ENCODE measurements at regions not wholly inside any gene's neighbourhood (a gene's known extent, or its start where the extent isn't known, plus 50 kb on each side); places are given as distances from the start of the nearest gene placed in this dataset.

DNA sequence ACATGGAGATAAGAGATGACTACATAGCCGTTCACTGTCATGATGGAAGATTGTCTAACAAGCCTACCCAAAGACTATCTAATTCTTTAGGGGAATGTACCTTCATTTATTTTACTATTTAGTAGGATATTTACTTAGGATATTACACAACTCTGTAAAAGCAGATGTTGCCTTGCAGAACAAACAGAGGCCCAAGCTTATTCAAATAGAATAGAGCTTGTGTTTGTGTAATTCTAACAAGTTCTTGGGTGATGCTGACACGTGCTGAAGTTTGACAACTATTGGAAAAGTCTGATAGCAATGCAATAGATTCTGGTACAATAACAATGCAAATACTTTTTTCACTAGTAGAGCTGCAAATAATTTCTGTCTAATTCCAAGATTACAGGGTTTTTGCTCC lies 447.6 kb downstream of the TOX3 start:
- Mint-ChIP-seq H3K36me3 (peaks cover 0 to 4% (median 0%) of the 10 kb centered on the region in 3 donors), H3K27ac (no peak overlapping the region), H3K9me3 (peaks cover 0 to 29% (median 4%) of the 10 kb centered on the region in 6 donors), H3K4me3 (no peak overlapping the region), H3K4me1 (no peaks in the 10 kb centered on the region), H3K27me3 (ENCODE audit: low read depth in 3 of 3) (peaks cover 0 to 2% (median 0%) of the 10 kb centered on the region in 3 donors)
- no peak for DNase-seq

DNA sequence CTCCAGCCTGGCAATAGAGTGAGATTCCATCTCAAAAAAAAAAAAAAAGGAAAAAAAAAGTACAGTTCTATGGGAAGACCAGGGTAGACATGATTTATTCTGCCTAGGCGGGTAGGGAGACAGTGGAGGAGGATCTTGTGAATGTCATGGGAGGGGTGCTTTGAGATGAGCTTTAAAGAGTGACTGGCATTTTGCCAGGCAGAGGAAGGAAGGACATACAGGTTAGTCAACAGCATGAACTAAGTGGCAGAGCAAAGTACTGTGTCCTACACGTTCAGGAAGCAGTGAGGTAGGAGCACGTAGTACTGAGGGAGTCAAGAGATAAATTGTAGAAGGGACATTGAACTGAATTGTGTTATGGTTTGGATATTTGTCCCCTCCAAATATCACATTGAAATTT lies 451.5 kb downstream of the TOX3 start:
- Mint-ChIP-seq H3K36me3 (no peaks in the 10 kb centered on the region), H3K27ac (no peak overlapping the region), H3K4me1 (no peaks in the 10 kb centered on the region), H3K9me3 (peaks cover 0 to 25% (median 5%) of the 10 kb centered on the region in 6 donors), H3K4me3 (no peak overlapping the region), H3K27me3 (ENCODE audit: low read depth in 3 of 3) (no peaks in the 10 kb centered on the region)
- DNase-seq = no peak

DNA sequence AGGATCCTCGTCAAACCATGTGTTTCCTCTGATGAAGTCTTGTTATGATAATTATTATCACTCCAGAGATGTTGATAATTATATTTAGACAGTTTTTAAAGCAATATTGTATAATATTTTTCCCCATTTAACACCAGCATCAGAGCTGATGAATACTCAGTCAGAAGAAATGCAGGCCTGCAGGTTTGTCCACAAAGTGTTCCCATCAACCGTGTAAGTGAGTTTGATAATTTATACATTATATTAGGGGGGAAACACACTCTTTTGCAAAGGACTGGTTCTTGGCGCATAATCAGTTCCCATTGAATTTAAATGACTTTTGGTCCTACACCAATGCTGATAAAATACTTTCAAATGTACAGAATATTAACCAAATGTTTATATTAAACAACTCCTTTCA lies 454.8 kb downstream of the TOX3 start:
- Mint-ChIP-seq H3K4me3 (no peak overlapping the region), H3K36me3 (no peaks in the 10 kb centered on the region), H3K27ac (no peak overlapping the region), H3K4me1 (no peaks in the 10 kb centered on the region), H3K9me3 (peaks cover 0 to 25% (median 5%) of the 10 kb centered on the region in 6 donors), H3K27me3 (ENCODE audit: low read depth in 3 of 3) (no peaks in the 10 kb centered on the region)
- no peak for DNase-seq

DNA sequence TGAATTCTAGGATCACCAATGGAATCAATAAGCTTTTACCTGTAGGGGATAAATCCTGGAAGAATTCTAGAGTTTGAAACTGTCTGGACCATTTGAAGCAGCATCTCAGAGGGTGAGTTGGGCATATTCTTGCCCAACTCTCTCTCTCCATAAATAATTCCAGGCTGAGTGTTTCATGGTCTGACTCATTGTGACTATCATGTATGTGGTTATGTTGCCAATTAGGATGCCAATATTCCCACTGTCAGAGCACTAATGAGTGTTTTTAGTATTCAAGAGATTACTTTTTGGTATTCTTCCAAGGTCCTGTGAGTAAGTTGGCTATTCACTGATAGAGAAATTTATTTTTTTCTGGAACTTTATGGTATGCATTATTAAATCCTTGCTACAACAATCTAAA lies 456.9 kb downstream of the TOX3 start:
- Mint-ChIP-seq H3K9me3 (peaks cover 0 to 18% (median 4%) of the 10 kb centered on the region in 6 donors), H3K27ac (no peak overlapping the region), H3K36me3 (no peaks in the 10 kb centered on the region), H3K27me3 (ENCODE audit: low read depth in 3 of 3) (no peaks in the 10 kb centered on the region), H3K4me3 (no peak overlapping the region), H3K4me1 (no peaks in the 10 kb centered on the region)
- no peak for DNase-seq

DNA sequence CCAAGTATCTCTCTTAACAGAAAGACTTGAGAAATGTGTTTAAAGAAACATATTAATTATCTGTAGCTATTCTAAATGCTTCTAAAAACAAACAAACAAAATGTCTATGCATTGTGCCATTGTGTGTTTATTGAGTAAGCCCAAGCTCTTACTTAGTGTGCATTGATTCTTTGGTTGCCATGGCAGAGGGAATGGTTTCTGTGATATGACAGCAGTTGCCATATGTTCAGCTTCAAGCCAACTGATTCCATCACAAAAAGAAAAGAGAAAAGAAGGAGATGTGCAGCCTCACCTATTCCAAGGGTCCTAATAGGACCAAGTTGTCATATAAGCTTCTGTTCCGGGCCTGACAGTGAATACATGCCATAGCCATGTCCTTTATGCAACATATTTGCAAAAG lies 457.5 kb downstream of the TOX3 start:
- Mint-ChIP-seq H3K27me3 (ENCODE audit: low read depth in 3 of 3) (no peaks in the 10 kb centered on the region), H3K36me3 (no peaks in the 10 kb centered on the region), H3K4me1 (no peaks in the 10 kb centered on the region), H3K27ac (no peak overlapping the region), H3K9me3 (peaks cover 0 to 22% (median 4%) of the 10 kb centered on the region in 6 donors), H3K4me3 (no peak overlapping the region)
- DNase-seq = no peak

DNA sequence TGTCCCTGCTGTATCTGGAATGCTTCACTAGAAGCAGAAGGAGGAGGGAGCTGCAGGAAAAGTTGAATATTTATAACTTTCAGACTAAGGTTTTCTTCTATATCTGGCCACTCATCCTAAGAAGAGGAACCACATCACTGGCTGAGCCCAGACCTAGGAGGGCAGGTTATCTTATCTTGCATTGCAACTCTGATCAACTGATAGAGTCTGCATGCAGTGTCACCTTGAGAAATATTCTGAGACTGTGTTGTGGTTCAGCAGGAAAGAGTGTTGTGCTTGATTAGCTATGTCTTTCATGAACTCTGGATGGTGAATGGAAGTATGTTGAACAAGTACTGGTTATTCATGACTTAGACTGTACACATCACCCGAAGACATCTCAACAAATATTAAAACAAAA lies 460.0 kb downstream of the TOX3 start:
- Mint-ChIP-seq H3K27ac (no peak overlapping the region), H3K27me3 (ENCODE audit: low read depth in 3 of 3) (no peaks in the 10 kb centered on the region), H3K36me3 (peaks cover 0 to 4% (median 0%) of the 10 kb centered on the region in 3 donors), H3K4me3 (no peak overlapping the region), H3K9me3 (peaks cover 0 to 21% (median 0%) of the 10 kb centered on the region in 6 donors), H3K4me1 (no peaks in the 10 kb centered on the region)
- no peak for DNase-seq

DNA sequence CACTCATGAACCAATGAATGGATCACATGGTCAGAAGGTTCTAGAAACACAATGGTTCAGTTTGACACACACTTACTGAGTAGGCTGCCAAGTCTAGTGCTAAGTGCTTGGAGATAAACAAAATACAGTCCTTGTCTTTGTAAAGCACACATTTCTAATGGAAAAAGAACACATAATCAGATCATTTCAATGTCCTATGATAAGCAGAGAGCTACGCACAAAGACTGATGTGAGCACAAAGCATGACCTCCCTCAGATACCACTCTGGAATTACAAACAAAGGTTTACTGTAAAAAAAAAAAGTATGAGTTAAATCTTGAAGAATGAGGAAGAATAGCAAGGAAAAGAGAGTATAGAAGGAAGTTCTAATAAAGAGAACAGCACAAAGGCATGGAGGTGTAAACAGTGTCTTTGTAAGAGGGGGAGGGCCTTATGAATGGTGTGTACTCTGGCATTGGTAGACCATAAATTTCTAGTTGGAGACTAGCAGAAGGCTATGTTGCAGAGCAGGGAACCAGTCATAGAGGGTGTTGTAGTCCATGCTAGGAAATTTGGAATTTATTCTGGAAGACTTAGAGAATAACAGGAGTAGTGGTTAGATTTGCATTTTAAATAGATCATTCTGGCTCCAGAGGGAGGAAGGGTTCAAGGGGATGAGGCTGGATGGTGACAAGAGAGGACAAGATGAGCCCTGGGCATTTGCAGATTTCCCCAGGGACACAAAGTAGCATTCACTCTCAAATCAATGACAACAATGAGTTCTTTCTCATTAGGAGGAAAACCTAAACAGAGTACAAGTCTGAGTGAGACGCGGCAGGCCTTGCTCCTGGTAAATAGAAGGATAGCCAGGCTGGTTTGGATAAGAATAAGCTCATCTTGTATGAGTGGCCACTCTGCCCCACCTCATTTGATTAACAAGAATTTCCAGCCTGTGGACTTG lies 468.0 kb downstream of the TOX3 start:
- Mint-ChIP-seq H3K9me3 (peaks cover 0 to 25% (median 5%) of the 10 kb centered on the region in 6 donors), H3K4me3 (no peak overlapping the region), H3K27me3 (ENCODE audit: low read depth in 3 of 3) (peaks cover 0 to 2% (median 0%) of the 10 kb centered on the region in 3 donors), H3K4me1 (no peaks in the 10 kb centered on the region), H3K27ac (no peak overlapping the region), H3K36me3 (peaks cover 0 to 4% (median 0%) of the 10 kb centered on the region in 3 donors)
- no peak for DNase-seq

DNA sequence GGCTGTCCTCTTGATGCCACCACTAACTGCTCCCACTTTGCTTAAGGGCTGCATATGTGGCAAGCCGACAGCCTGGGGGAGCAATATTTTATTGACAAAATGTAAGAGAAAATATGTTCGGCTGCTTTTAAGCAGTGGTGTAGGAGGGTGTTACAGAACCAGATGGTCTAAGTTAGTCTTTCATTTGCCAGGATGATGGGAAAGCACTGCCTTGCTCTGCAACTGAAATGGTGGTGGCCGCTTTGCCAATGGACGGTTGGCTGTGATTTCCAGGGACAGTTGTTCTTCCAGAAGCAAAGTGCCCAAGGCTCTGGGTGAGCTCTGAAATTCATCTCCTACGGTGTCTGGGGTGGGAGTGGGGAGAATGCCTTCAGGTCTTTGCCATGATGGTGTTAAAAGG lies 469.3 kb downstream of the TOX3 start:
- Mint-ChIP-seq H3K4me3 (no peak overlapping the region), H3K4me1 (no peaks in the 10 kb centered on the region), H3K9me3 (peaks cover 0 to 25% (median 5%) of the 10 kb centered on the region in 6 donors), H3K27ac (no peak overlapping the region), H3K27me3 (ENCODE audit: low read depth in 3 of 3) (peaks cover 0 to 2% (median 2%) of the 10 kb centered on the region in 3 donors), H3K36me3 (no peaks in the 10 kb centered on the region)
- DNase-seq = no peak

DNA sequence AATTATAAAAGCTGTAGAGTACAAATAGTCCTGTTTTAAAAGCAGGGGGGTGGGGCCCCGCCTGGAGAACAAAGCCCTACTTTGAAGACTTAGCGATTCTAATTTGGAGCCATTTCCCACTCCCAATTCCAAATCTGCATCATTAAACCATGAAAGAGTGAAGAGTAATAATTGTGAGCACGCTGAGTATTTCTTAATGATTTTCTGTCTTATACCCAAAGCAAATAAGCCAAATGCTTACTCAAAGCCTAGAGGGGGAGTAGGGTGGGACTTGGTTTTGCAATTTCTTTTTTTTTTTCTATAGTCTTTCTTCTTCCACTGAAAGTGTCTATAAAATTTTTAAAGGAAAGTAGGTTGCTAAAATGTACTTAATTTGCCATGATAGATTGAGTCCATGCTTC lies 470.1 kb downstream of the TOX3 start:
- no peaks in the 10 kb centered on the region for H3K4me1 Mint-ChIP-seq
- no peak overlapping the region for H3K27ac Mint-ChIP-seq
- no peaks in the 10 kb centered on the region for H3K36me3 Mint-ChIP-seq
- no peak for DNase-seq
- no peak overlapping the region for H3K4me3 Mint-ChIP-seq
- peaks cover 0 to 2% (median 2%) of the 10 kb centered on the region in 3 donors for H3K27me3 Mint-ChIP-seq (ENCODE audit: low read depth in 3 of 3)
- H3K9me3 Mint-ChIP-seq = peaks cover 0 to 25% (median 5%) of the 10 kb centered on the region in 6 donors

DNA sequence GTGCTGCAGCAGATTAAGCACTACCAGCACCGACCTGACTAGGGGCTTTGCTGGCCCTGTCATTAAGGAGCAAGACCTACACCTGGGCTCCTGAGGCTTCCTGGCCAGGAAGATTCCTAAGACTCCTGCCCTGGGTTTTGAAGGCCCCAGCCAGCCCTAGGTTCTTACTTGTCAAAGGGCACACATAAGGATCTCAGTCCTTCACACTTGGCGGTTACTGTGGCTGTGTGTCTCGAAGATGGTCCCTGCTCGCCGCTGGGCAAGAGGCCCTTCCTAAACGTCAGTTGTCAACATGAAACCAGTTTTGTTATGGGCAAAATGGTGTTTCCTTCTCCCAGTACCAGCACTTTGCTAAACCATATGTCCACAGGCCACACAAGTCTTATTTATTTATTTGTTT lies 470.6 kb downstream of the TOX3 start:
- H3K27me3 Mint-ChIP-seq (ENCODE audit: low read depth in 3 of 3) = peaks cover 0 to 2% (median 2%) of the 10 kb centered on the region in 3 donors
- H3K4me3 Mint-ChIP-seq = no peak overlapping the region
- H3K27ac Mint-ChIP-seq = no peak overlapping the region

DNA sequence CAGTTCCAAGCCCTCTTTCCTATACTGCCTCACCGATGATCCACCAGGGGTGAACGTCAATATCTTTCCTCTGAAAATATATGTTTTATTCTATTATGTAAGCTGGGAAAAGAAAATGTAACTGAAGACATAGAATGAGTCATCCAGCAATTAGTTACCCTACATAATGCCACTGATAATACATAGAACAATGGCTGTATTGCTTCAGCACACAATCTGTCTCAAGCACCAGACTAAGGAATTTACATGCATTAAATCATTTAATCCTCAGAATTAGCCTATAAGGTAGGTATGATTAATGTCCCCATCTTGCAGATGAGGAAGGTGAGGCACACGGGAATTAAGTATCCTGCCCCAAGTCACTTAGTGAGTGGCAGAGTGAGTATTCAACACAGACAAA lies 472.8 kb downstream of the TOX3 start:
- Mint-ChIP-seq H3K4me3 (no peak overlapping the region), H3K27me3 (ENCODE audit: low read depth in 3 of 3) (peaks cover 0 to 2% (median 2%) of the 10 kb centered on the region in 3 donors), H3K27ac (no peak overlapping the region), H3K4me1 (no peaks in the 10 kb centered on the region), H3K9me3 (peaks cover under 1 to 11% (median 4%) of the 10 kb centered on the region in 6 donors), H3K36me3 (no peaks in the 10 kb centered on the region)
- DNase-seq = no peak

More for the DNA sequence above, 470.6 kb downstream of the TOX3 start:
- Mint-ChIP-seq H3K36me3 (no peaks in the 10 kb centered on the region), H3K4me1 (no peaks in the 10 kb centered on the region), H3K9me3 (peaks cover 0 to 25% (median 5%) of the 10 kb centered on the region in 6 donors)
- DNase-seq = no peak

DNA sequence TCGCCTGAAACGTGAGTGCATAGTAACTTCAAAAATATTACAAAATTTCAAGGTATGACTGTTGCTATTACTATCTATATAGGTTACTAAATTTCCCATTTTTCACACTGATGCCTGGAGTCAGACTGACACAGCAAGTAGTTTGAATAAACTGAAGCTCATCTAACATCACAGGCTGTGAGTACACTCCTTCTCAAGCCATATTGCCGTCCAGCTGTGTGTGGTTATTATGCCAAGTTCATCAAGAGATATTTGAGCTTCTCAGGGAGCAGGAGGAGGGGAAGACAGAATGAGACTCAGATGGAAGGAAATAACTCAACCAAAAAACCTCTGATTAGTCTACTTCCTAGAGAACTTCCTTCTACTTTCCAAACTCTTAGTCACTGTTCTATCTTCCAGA lies 473.9 kb downstream of the TOX3 start:
- Mint-ChIP-seq H3K4me3 (no peak overlapping the region), H3K4me1 (no peaks in the 10 kb centered on the region), H3K27ac (no peak overlapping the region), H3K9me3 (peaks cover 2 to 15% (median 3%) of the 10 kb centered on the region in 6 donors), H3K36me3 (no peaks in the 10 kb centered on the region), H3K27me3 (ENCODE audit: low read depth in 3 of 3) (peaks cover 0 to 2% (median 0%) of the 10 kb centered on the region in 3 donors)
- no peak for DNase-seq

DNA sequence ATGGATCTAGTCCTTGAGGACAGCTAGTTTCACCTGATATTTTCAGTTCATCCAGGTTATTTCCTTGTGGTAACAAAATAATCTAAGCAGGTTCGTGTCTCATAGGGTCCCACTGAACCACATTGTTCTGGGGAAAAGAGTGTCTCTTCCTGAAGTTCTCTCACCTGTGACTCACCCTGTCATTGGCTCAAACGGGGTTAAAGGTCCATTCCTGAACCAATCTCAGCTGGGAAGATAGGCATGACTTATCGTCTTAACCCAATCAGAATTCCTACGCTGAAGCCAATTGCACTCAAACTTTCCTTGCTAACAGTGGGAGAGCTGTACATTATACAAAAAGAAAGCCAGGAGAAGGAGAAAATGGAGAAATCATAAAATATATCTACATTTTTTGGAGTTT lies 475.8 kb downstream of the TOX3 start:
- no peak overlapping the region for H3K4me3 Mint-ChIP-seq
- H3K4me1 Mint-ChIP-seq = no peaks in the 10 kb centered on the region
- peaks cover 0 to 18% (median 3%) of the 10 kb centered on the region in 6 donors for H3K9me3 Mint-ChIP-seq
- no peak for DNase-seq
- H3K27ac Mint-ChIP-seq = no peak overlapping the region
- peaks cover 0 to 3% (median 0%) of the 10 kb centered on the region in 3 donors for H3K36me3 Mint-ChIP-seq
- H3K27me3 Mint-ChIP-seq (ENCODE audit: low read depth in 3 of 3) = peaks cover 0 to 2% (median 0%) of the 10 kb centered on the region in 3 donors

DNA sequence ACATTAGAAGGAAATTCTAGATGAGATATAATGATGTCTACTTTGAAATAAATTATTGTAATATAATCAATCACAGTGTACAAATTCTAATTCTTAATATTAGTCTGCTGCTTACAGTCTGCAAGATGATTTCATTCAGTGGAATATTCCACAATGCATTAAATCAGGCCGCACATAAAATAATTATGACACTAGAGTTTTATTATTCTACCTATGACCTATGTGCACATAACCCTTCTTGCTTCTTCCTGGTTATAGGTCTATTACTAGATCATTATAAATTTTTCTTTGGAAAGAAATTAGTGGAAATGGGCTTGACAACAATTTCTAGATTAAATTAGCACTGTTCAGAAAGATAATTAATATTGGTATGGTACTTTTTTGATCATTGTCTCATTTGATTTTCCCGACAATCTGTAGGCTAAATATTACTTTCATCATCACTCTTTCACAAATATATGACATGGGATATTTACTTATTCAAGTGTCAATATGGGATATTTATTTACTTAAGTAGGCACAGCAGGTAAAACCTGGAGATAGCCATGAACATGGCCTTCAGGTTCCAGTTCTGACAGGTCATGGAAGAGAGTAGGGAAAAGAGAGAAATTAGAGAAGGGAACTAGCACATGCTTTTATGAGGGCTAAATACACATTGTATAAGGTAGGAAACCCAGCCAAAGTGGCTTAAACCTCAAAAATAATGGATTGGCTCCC lies 476.4 kb downstream of the TOX3 start:
- H3K4me1 Mint-ChIP-seq = no peaks in the 10 kb centered on the region
- peaks cover 0 to 2% (median 0%) of the 10 kb centered on the region in 3 donors for H3K27me3 Mint-ChIP-seq (ENCODE audit: low read depth in 3 of 3)
- no peak for DNase-seq
- no peak overlapping the region for H3K27ac Mint-ChIP-seq
- H3K36me3 Mint-ChIP-seq = peaks cover 0 to 3% (median 0%) of the 10 kb centered on the region in 3 donors
- H3K9me3 Mint-ChIP-seq = peaks cover under 1 to 18% (median 3%) of the 10 kb centered on the region in 6 donors
- no peak overlapping the region for H3K4me3 Mint-ChIP-seq

All from immature natural killer cell (primary cell).